ENCODE measurements at regions not wholly inside any gene's neighbourhood (a gene's known extent, or its start where the extent isn't known, plus 50 kb on each side); places are given as distances from the start of the nearest gene placed in this dataset.

- TF ChIP-seq CTCF (conservative IDR thresholded peaks at IDR 0.05; ENCODE audit: low read depth, low read length) = no peak
- TF ChIP-seq RAD21 (IDR thresholded peaks at IDR 0.05; ENCODE audit: low read length) = no peak
- TF ChIP-seq RFX5 (IDR thresholded peaks at IDR 0.05; ENCODE audit: low read depth, low read length) = no peak
- TF ChIP-seq POLR2A (IDR thresholded peaks at IDR 0.05; ENCODE audit: low read depth, low read length) = no peak
- no peak for TF ChIP-seq ELK1 (IDR thresholded peaks at IDR 0.05; ENCODE audit: borderline replicate concordance, low read depth, low read length)
- TF ChIP-seq MAFK (IDR thresholded peaks at IDR 0.05; ENCODE audit: low read depth, low read length) = no peak
- no peak for TF ChIP-seq SMC3 (IDR thresholded peaks at IDR 0.05; ENCODE audit: low read depth, low read length)
These were observed 472.8 kb downstream of the DMRTA1 start for GRCh38 chr9:22919423-22919822.

Measured in IMR-90 (cell line).